K562 (cell line): ENCODE measurements at regions not wholly inside any gene's neighbourhood (a gene's known extent, or its start where the extent isn't known, plus 50 kb on each side); places are given as distances from the start of the nearest gene placed in this dataset.

ENCODE experiments used
- ATAC-seq: fragments of 200-7000 bp; cut with Tn5 transposase; 3 replicates; pipeline ENCODE4 v1.9.1; 2020; ENCODE audit warnings: moderate library complexity
- BruUV-seq: library from RNA; stranded (reverse); fragments of 400-500 nt; replicated peaks from 2 replicates; lab custom pipeline; 2021; lab: Mats Ljungman, UMichigan
- CTCF ChIA-PET: fragments of 300-600 bp; formaldehyde crosslinking; extraction: SDS; loops from one replicate; lab custom pipeline; 2021; ENCODE audit warnings: low intra/inter-chr PET ratio; lab: Yijun Ruan, JAX
- POLR2A ChIA-PET: fragments of 300-600, 350-650 bp; sonication (Branson Sonifier 250); formaldehyde crosslinking; extraction: SDS; loops from one replicate; lab custom pipeline; 2021; ENCODE audit warnings: antibody characterized with exemption, inconsistent platforms; lab: Yijun Ruan, JAX
- DNase-seq, 4 experiments: peaks; one replicate each; pipeline versions ENCODE4 v3.0.0 to v3.0.0-alpha.2; 2011 to 2018; ENCODE audit warnings: low spot score in 3 of 4, mixed read lengths in 3 of 4; ENCODE audit errors: extremely low read depth in 1 of 4
- FAIRE-seq: peaks from 2 replicates; lab custom pipeline; 2011; peaks lifted over from hg19 to GRCh38; lab: Jason Lieb, UNC
- H2AFZ ChIP-seq: 2 replicates; pipeline ENCODE4 v1.6.0; 2011; ENCODE audit warnings: low read depth, low read length, control low read depth, inconsistent platforms
- H3K27ac ChIP-seq: fragments of 200-600 bp; 3 replicates; pipeline ENCODE4 v1.8.0; 2011; ENCODE audit warnings: low read depth, mild to moderate bottlenecking, control low read depth, inconsistent platforms, low read length, moderate library complexity, mixed read lengths; ENCODE audit errors: extremely low read depth
- H3K27me3 ChIP-seq, 2 experiments: fragments of 300-600 bp in 1 of 2; 2 replicates in 1 of 2; 3 replicates in 1 of 2; pipeline versions ENCODE4 v1.6.0 to v1.8.0; 2011; ENCODE audit warnings: inconsistent platforms in 2 of 2, low read length in 2 of 2, mild to moderate bottlenecking in 1 of 2, mixed read lengths in 1 of 2, moderate library complexity in 1 of 2; ENCODE audit not compliant: control insufficient read depth in 2 of 2, insufficient read depth in 2 of 2
- H3K36me3 ChIP-seq: fragments of 300-600 bp; 3 replicates; pipeline ENCODE4 v1.8.0; 2011; ENCODE audit warnings: mild to moderate bottlenecking, low read length, inconsistent platforms; ENCODE audit not compliant: control insufficient read depth, insufficient read depth
- H3K4me1 ChIP-seq, 2 experiments: fragments of 200-600 bp in 1 of 2; replicated peaks in 1 of 2; 2 replicates in 1 of 2; 3 replicates in 1 of 2; pipeline versions ENCODE4 v1.5.1 to v1.8.0; 2011; ENCODE audit warnings: inconsistent platforms in 2 of 2, low read length in 2 of 2, mild to moderate bottlenecking in 1 of 2, mixed read lengths in 1 of 2, moderate library complexity in 1 of 2; ENCODE audit not compliant: control insufficient read depth in 2 of 2, insufficient read depth in 2 of 2
- H3K4me2 ChIP-seq: 2 replicates; pipeline ENCODE4 v1.6.1; 2011; ENCODE audit warnings: low read length, control low read depth, inconsistent platforms, mixed read lengths; ENCODE audit not compliant: insufficient read depth
- H3K4me3 ChIP-seq: fragments of 200-600 bp; sonication (generic), shearing (Covaris generic); 2 replicates; pipeline ENCODE4 v1.5.1; 2016; ENCODE audit warnings: control low read depth, inconsistent platforms
- H3K79me2 ChIP-seq: fragments of 200-600 bp; 3 replicates; pipeline ENCODE4 v1.8.0; 2011; ENCODE audit warnings: low read length, inconsistent platforms; ENCODE audit not compliant: control insufficient read depth, insufficient read depth
- H3K9ac ChIP-seq, 2 experiments: 2 replicates each; pipeline versions ENCODE4 v1.6.0 to v1.6.1; 2011; ENCODE audit warnings: low read depth in 2 of 2, low read length in 2 of 2, control low read depth in 1 of 2, inconsistent platforms in 1 of 2, mild to moderate bottlenecking in 1 of 2, mixed read lengths in 1 of 2; ENCODE audit not compliant: insufficient read depth in 1 of 2
- H3K9me1 ChIP-seq: one replicate; pipeline ENCODE4 v1.6.0; 2011; ENCODE audit warnings: inconsistent platforms, mild to moderate bottlenecking, low read length, moderate library complexity; ENCODE audit not compliant: control insufficient read depth, insufficient read depth
- H3K9me3 ChIP-seq: replicated peaks from 2 replicates; pipeline ENCODE4 v1.5.1; 2011; ENCODE audit warnings: low read depth, low read length, inconsistent platforms; ENCODE audit not compliant: control insufficient read depth, insufficient read depth
- H4K20me1 ChIP-seq: replicated peaks from 2 replicates; pipeline ENCODE4 v1.6.1; 2011; ENCODE audit warnings: low read length, inconsistent platforms, mixed read lengths; ENCODE audit not compliant: control insufficient read depth, insufficient read depth
- FOSL1 ChIP-seq: fragments of 200-800 bp; sonication (Bioruptor generic); conservative IDR thresholded peaks from 2 replicates; pipeline ENCODE4 v1.6.1; 2016; ENCODE audit warnings: missing genetic modification characterization, missing compliant biosample characterization
- FOXA1 ChIP-seq: fragments of 450-650 bp; IDR thresholded peaks from 2 replicates; pipeline ENCODE4 v1.6.1; 2016; ENCODE audit warnings: mild to moderate bottlenecking, borderline replicate concordance
- HIVEP1 ChIP-seq: fragments of 250-450 bp; sonication (Bioruptor Pico); IDR thresholded peaks from 2 replicates; pipeline ENCODE4 v1.4.0; 2020; ENCODE audit warnings: mild to moderate bottlenecking
- JUNB ChIP-seq: fragments of 450-650 bp; formaldehyde crosslinking; conservative IDR thresholded peaks from 2 replicates; pipeline ENCODE4 v1.4.0; 2020; ENCODE audit warnings: mild to moderate bottlenecking
- JUND ChIP-seq, 2 experiments: IDR thresholded peaks; 2 replicates in 1 of 2; 3 replicates in 1 of 2; pipeline ENCODE4 v1.6.1; 2011; ENCODE audit warnings: borderline replicate concordance in 2 of 2, low read depth in 2 of 2, low read length in 2 of 2, improper control_type of control experiment in 1 of 2, missing biosample characterization in 1 of 2, missing genetic modification characterization in 1 of 2, missing genetic modification reagents in 1 of 2
- POLR2A ChIP-seq: fragments of 450-650 bp; conservative IDR thresholded peaks from 2 replicates; pipeline ENCODE4 v1.6.1; 2016
- POLR3A ChIP-seq: IDR thresholded peaks from 2 replicates; pipeline ENCODE4 v1.6.1; 2011; ENCODE audit warnings: borderline replicate concordance, mild to moderate bottlenecking, moderate library complexity; ENCODE audit not compliant: insufficient read length, insufficient read depth; ENCODE audit errors: extremely low read depth
- SIN3A ChIP-seq, 2 experiments: fragments of 150-350 bp in 1 of 2; IDR thresholded peaks; 2 replicates each; pipeline ENCODE4 v1.6.1; 2011 to 2016; ENCODE audit warnings: borderline replicate concordance in 2 of 2, low read depth in 2 of 2, low read length in 2 of 2, mild to moderate bottlenecking in 2 of 2, moderate library complexity in 2 of 2; ENCODE audit not compliant: control insufficient read depth in 1 of 2
- TAF7 ChIP-seq: fragments of 450-650 bp; IDR thresholded peaks from 2 replicates; pipeline ENCODE4 v1.6.1; 2016; ENCODE audit warnings: missing genetic modification characterization, missing compliant biosample characterization
- ZNF184 ChIP-seq: sonication (generic); formaldehyde crosslinking; IDR thresholded peaks from 2 replicates; pipeline ENCODE4 v1.5.0; 2020; ENCODE audit warnings: missing genetic modification reagents
- ZNF311 ChIP-seq: fragments of 250-450 bp; sonication (Bioruptor Pico); IDR thresholded peaks from 2 replicates; pipeline ENCODE4 v1.4.0; 2020; ENCODE audit warnings: mild to moderate bottlenecking, moderate library complexity
- ZNF583 ChIP-seq: fragments of 250-450 bp; sonication (Bioruptor Pico); IDR thresholded peaks from 2 replicates; pipeline ENCODE4 v1.4.0; 2020
- WGBS: fragments of 100-300 bp; shearing (Covaris generic); methylation state at CpG from one replicate; pipeline ENCODE4 v1.1.6; 2016; ENCODE audit warnings: low coverage, mixed read lengths; ENCODE audit not compliant: insufficient coverage; ENCODE audit errors: missing lambda C conversion rate; 5-methylcytosine and 5-hydroxymethylcytosine counted together
- in situ Hi-C: fragments of 300-500 bp; cut with MboI; formaldehyde crosslinking; loops from 4 replicates; pipeline ENCODE4 v1.15.0; 2018; ENCODE audit warnings: inconsistent platforms, mixed read lengths
- intact Hi-C: fragments of 100-400 bp; cut with micrococcal nuclease; formaldehyde crosslinking; loops from 2 replicates; pipeline ENCODE4 v1.14.2; 2022
- TF ChIP-seq, protein P1 (sequence below): fragments of 250-450 bp; sonication (Bioruptor Pico); IDR thresholded peaks from 2 replicates; pipeline ENCODE4 v1.5.0; 2022; ENCODE audit warnings: mild to moderate bottlenecking
- TF ChIP-seq, protein P2 (sequence below): sonication (generic); formaldehyde crosslinking; IDR thresholded peaks from 2 replicates; pipeline ENCODE4 v1.8.1; 2023; ENCODE audit warnings: missing genetic modification reagents, mild to moderate bottlenecking, borderline replicate concordance

DNA sequence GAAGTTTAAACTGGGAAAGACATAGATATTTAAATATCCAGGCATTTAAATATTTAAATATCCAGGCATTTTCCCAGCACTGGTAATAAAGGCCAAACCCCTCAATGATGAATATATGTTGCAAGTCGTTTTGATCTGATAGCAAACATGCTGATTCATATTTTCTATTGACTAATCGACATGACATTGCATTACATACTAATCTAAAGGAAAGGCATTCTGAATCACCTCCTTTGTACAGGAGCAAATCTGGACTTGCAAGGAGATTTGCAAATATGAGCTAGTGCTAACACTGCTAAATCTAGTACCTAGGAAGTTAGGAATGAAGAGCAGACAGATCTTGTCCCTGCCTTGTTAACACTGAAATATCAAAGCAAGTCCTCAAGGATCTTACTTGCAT, 207.3 kb downstream of the SLC7A11 start:
- ChIA-PET POLR2A (no interaction called here), CTCF (interaction anchor here (1.2 to 2.1 kb wide), 2 partner anchors 646 to 836 kb away, joined by 3 to 11 read pairs; no protein-coding TSS in a partner anchor)
- DNase-seq: peak in 1 of 4 experiments; percentile 3
- Histone ChIP-seq H3K36me3 (no peaks in the 10 kb centered on the region), H3K79me2 (no peaks in the 10 kb centered on the region), H3K4me3 (no peak overlapping the region), H3K9ac (no peak overlapping the region), H3K9me3 (no peaks in the 10 kb centered on the region), H2AFZ (no peak overlapping the region), H3K4me1 (no peaks in the 10 kb centered on the region), H4K20me1 (no peaks in the 10 kb centered on the region), H3K27me3 (no peaks in the 10 kb centered on the region), H3K27ac (no peak overlapping the region), H3K9me1 (no peaks in the 10 kb centered on the region), H3K4me2 (no peak overlapping the region)
- in situ Hi-C loops: loop anchor here (5.0 to 25.0 kb wide), 2 partner anchors 647 to 827 kb away; no protein-coding TSS in a partner anchor
- intact Hi-C loops: loop anchor here (1.0 to 10.0 kb wide), 6 partner anchors 55 to 902 kb away; no protein-coding TSS in a partner anchor
- no TSS peak for BruUV-seq
- no peak for FAIRE-seq
- 0% methylated on average over 2 of the region's 2 CpGs for WGBS
- ATAC-seq: no peak
- TF ChIP-seq JUND (IDR thresholded peaks at IDR 0.05; ENCODE audit: borderline replicate concordance, low read depth, low read length) (no peak), JUND (tag; IDR thresholded peaks at IDR 0.05; ENCODE audit: borderline replicate concordance, low read depth, low read length) (peak; percentile 41; the same call in 1 of the 3 replicates), HIVEP1 (CRISPR knock-in tag) (no peak), ZNF311 (CRISPR knock-in tag) (no peak), ZNF583 (CRISPR knock-in tag) (no peak), TAF7 (tag) (no peak), FOXA1 (no peak), POLR2A (no peak), ZNF184 (no peak), JUNB (no peak), FOSL1 (tag) (peak; percentile 86), SIN3A (IDR thresholded peaks at IDR 0.05; ENCODE audit: borderline replicate concordance in 2 of 2, control insufficient read depth in 1 of 2, low read depth in 2 of 2, low read length in 2 of 2) (no peak), POLR3A (no peak)
- TF ChIP-seq, protein P1, sequence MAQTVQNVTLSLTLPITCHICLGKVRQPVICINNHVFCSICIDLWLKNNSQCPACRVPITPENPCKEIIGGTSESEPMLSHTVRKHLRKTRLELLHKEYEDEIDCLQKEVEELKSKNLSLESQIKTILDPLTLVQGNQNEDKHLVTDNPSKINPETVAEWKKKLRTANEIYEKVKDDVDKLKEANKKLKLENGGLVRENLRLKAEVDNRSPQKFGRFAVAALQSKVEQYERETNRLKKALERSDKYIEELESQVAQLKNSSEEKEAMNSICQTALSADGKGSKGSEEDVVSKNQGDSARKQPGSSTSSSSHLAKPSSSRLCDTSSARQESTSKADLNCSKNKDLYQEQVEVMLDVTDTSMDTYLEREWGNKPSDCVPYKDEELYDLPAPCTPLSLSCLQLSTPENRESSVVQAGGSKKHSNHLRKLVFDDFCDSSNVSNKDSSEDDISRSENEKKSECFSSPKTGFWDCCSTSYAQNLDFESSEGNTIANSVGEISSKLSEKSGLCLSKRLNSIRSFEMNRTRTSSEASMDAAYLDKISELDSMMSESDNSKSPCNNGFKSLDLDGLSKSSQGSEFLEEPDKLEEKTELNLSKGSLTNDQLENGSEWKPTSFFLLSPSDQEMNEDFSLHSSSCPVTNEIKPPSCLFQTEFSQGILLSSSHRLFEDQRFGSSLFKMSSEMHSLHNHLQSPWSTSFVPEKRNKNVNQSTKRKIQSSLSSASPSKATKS: no peak
- TF ChIP-seq, protein P2, sequence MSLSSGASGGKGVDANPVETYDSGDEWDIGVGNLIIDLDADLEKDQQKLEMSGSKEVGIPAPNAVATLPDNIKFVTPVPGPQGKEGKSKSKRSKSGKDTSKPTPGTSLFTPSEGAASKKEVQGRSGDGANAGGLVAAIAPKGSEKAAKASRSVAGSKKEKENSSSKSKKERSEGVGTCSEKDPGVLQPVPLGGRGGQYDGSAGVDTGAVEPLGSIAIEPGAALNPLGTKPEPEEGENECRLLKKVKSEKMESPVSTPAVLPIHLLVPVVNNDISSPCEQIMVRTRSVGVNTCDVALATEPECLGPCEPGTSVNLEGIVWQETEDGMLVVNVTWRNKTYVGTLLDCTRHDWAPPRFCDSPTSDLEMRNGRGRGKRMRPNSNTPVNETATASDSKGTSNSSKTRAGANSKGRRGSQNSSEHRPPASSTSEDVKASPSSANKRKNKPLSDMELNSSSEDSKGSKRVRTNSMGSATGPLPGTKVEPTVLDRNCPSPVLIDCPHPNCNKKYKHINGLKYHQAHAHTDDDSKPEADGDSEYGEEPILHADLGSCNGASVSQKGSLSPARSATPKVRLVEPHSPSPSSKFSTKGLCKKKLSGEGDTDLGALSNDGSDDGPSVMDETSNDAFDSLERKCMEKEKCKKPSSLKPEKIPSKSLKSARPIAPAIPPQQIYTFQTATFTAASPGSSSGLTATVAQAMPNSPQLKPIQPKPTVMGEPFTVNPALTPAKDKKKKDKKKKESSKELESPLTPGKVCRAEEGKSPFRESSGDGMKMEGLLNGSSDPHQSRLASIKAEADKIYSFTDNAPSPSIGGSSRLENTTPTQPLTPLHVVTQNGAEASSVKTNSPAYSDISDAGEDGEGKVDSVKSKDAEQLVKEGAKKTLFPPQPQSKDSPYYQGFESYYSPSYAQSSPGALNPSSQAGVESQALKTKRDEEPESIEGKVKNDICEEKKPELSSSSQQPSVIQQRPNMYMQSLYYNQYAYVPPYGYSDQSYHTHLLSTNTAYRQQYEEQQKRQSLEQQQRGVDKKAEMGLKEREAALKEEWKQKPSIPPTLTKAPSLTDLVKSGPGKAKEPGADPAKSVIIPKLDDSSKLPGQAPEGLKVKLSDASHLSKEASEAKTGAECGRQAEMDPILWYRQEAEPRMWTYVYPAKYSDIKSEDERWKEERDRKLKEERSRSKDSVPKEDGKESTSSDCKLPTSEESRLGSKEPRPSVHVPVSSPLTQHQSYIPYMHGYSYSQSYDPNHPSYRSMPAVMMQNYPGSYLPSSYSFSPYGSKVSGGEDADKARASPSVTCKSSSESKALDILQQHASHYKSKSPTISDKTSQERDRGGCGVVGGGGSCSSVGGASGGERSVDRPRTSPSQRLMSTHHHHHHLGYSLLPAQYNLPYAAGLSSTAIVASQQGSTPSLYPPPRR (CRISPR knock-in tag): no peak
